GM21786 (cell line): ENCODE measurements at regions not wholly inside any gene's neighbourhood (a gene's known extent, or its start where the extent isn't known, plus 50 kb on each side); places are given as distances from the start of the nearest gene placed in this dataset.
"Not testable (repeated sequence)": the region's sequence is repeated elsewhere in the genome, so short reads cannot be mapped to it uniquely, and the experiment has no call there.

ENCODE experiments used
- ATAC-seq: cut with Tn5 transposase; IDR thresholded peaks from one replicate; pipeline ENCODE4 v1.9.1; 2021; ENCODE audit not compliant: unreplicated experiment

DNA sequence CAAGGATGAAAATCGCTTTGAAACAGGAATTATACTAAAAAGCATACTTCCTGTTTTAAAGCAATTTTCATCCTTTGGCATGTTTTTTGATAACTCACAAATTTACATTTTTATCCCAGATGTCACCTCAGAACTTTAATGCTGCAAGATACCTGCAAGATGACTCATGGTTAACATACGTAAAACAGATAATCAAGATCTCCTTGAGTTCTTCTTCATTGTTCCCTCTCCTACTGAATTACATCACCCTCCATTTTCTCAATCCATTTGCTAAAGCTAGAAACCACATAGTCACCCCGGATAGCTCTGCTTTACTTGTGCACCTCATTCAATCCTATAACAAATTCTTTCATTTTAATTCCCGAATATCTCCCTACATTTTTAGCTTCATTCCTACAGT lies 1114.2 kb downstream of the PLA2G4A start:
- no peak for ATAC-seq

DNA sequence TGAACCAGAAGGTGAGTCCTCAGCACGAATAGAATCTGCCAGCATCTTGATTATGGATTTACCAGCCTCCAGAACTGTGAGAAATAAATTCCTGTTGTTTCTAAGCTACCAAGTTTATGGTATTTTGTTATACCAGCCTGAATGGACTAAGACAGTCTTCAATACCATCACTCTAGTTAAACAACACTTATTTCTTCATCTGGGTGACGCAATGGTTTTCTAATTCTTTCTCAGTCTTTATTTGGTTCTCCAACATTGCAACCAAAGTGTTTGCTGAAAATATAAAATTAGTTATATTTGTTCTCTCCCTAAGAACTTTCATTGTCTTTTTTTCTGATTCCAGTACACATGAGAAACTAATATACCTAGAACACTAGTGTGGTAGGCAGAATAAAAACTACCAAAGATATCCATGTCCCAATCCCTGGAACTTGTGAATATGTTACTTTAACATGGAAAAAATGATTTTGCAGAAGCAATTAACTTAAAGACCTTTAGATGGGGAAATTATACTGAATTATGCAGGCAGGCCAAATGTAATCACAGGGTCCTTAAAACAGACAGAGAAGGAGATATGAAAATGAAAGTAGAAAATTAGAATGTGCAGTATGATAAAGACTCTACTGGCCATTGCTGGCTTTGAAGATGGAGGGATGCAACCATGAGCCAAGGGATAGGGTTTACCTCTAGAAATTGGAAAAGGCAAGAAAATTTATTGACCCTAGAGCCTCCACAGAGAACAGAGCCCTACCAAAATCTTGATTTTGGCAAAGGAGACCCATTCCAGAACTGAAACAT lies 1115.1 kb downstream of the PLA2G4A start:
- ATAC-seq = no peak

DNA sequence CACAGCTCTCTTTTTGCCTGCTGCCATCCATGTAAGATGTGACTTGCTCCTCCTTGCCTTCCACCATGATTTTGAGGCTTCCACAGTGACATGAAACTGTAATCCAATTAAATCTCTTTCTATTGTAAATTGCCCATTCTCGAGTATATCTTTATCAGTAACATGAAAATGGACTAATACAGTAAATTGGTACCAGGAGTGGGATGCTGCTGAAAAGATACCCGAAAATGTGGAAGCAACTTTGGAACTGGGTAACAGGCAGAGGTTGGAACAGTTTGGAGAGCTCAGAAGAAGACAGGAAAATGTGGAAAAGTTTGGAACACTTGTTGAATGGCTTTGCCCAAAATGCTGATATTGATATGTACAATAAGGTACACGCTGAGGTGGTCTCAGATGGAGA lies 1117.9 kb downstream of the PLA2G4A start:
- ATAC-seq = not testable (repeated sequence)

DNA sequence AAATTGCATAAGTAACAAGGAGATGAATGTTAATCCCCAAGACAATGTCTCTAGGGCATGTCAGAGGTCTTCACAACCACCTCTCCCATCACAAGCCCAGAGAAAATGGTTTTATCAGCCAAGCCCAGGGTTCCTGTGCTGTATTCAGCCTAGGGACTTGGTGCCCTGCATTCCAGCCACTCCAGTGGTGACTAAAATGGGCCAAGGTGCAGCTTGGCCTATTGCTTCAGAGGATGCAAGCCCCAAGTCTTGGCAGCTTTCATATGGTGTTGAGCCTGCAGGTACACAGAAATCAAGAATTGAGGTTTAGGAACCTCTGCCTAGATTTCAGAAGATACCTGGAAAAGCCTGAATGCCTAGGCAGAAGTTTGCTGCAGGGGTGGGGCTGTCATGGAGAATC lies 1118.6 kb downstream of the PLA2G4A start:
- ATAC-seq = no peak

DNA sequence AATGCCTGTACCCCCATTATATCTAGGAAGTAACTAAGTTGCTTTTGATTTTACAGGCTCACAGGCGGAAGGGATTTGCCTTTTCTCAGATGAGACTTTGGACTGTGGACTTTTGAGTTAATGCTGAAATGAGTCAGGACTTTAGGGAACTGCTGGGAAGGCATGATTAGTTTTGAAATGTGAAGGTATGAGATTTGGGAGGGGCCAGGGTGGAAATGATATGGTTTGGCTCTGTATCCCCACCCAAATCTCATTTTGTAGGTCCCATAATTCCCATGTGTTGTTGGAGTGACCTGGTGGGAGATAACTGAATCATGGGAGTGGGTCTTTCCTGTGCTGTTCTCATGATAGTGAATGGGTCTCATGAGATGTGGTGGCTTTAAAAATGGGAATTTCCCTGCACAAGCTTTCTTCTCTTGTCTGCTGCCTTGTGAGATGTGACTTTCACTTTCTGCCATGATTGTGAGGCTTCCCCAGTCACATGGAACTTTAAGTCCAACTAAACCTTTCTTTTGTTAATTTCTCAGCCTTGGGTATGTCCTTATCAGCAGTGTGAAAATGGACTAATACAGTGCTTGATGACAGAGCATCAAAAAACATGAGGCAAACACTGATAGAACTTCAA lies 1119.5 kb downstream of the PLA2G4A start:
- peak; percentile 42 for ATAC-seq

DNA sequence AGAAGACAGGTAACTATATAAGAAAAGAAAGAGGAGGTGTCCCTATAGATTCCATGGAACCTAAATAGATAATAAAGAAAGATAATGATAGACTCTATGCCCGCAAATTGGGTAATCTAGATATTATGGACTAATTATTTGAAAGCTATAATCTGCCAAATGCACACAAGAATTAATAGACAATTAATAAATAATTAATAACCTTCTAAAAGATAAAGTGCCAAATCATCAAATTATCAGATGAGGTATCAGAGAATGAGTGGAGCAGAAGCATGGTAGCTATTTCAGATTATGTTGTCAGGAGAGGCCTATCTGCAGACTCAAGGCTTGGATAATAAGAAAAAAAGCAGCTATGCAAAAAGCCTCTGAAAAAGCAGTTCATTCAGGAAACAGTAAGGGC lies 1120.8 kb downstream of the PLA2G4A start:
- ATAC-seq = no peak

DNA sequence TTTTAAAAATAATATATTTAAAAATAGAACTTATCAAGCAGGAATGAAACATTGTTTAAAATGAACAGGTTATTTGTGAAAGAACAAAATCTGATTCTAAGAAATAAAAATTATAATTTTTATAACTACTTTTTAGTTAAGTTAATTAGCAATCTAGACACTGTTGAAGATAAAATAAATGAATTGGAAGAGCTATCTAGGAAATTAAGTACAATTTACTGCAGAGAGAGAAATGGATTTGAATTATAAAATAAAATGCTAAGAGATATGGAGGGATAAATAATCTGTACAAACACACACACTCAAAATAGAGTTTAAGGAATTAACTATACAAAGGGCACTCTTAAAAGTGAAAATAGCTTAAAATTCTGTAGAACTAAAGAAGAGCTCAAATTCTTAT lies 1123.1 kb downstream of the PLA2G4A start:
- no peak for ATAC-seq

DNA sequence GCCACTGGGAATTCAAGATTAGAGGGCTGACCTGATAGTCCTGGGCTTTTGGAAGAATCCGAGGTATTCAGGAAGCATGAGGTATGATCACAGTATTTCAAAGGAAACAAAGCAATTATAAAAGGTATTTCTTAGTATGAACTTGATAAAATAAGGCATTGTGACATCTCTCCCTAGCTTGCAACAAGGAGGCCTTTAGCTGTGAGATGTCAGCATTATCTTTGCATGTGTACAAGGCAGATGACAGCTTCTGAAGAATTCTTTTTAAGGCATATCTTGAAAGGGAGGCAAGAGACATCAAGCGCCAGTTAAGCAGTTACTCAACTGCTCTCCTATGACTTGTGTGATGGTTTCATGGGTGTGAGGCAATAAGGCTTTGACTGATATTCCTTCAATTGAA lies 1123.7 kb downstream of the PLA2G4A start:
- ATAC-seq = no peak

DNA sequence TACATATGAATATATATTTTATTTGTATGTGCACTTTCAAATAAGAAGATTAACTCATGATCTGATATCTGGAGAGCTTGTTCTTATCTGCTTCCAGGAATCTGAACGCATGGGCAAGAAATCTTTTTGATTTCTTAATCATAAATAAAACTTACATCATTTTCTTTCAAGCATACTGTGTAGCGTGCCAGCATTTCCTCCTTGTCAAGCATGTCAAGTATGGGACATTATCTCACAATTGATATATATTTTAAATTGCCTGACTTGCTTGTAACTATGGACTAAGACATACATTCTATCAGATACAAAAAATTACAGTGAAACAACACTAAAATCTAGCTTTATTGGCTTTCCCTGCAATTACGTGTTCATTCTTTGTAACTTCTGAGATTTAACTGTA lies 1128.2 kb downstream of the PLA2G4A start:
- ATAC-seq = no peak

DNA sequence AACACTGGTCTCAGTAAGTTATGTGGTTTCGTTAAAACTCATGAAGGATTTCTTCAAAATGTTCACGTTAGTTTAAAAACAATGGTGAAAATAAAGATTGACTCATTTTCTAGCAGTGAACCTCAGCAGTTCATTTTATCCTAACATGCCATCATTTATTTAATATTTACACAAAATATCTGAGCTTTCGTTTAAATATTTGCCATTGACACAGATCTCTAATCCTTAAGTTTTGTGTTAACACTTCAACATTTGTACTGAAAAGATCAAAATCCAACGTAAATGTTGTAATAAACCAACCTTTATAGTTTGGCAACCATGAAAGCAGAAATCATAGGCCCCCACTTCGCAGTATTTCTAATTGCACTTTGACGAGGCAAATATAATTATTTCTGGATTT lies 1129.5 kb downstream of the PLA2G4A start:
- no peak for ATAC-seq

DNA sequence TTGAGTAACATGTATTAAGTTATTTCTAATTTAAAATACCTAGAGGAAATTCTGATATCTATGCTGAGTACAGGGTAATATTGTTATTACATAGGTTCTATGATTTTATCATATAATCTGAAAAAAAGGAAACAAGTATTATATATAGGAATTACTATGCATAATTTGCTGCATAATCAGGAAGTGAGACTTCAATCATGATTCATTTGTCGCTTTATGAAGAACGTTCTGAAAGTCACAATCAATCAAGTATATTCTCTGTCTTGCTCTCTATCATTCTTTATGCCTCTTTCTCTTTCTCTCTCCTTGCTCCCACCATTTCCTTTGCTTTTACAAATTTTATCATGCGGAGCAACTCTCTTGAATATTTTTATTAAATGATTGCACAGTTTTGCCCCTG lies 1130.3 kb downstream of the PLA2G4A start:
- ATAC-seq = no peak

DNA sequence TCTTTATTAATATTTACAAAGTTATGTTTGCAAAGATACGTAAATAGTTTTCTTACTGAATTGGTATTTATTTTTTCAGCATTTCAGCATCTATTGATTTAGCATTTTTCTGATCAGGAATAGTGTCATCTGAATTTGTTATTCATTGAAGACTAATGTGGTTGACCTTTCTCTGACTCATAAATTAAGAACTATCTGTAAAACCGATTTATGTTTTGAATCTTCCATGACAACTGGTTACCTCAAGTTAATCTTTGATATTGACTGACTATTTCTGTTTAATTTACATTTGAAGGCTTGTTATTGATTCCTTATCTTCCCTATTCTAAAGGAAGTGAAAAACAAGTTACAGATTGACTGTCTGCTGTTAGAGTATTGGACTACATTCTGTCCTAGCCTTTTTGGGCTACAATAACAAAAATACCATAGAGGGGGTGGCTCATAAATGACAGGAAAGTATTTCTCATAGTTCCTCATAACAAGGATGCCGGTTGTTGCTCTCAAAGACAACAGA lies 1131.4 kb downstream of the PLA2G4A start:
- ATAC-seq = no peak

DNA sequence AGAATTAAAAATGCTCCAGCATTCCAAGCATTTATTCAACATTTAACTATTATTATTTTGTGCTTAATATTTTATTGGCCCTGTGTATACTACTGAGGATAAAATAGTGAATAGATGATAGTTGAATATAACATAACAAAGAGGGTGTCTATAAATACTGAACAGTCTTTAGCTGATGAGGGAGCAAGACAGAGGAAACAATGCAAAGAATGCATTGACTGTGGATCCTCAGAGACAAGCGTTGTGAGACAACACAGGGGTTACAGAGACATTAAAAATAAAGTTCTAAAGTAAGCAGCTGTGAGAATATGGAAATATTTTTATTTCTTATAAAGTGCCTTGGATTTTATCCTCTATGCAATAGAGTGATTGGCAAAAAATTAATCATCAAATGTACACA lies 1133.1 kb downstream of the PLA2G4A start:
- no peak for ATAC-seq

DNA sequence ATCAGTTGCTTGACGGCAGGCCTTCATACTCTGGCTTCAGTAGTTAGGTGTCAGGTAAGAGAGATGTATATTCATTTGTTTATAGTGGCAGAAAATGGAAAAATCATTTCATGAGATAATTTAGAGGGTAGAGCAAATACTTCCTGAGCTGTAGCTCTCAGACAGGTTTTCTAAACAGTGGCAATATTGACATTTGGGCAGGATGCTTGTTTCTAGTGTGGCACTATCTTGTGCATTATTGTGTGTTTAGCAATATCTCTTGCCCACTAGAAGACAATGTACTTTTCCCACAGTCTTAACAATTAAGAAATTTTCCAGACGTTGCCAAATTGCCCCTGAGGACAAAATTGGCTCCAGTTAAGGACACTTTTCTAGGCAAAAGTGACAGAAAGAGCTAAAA lies 1143.1 kb downstream of the PLA2G4A start:
- ATAC-seq = no peak

DNA sequence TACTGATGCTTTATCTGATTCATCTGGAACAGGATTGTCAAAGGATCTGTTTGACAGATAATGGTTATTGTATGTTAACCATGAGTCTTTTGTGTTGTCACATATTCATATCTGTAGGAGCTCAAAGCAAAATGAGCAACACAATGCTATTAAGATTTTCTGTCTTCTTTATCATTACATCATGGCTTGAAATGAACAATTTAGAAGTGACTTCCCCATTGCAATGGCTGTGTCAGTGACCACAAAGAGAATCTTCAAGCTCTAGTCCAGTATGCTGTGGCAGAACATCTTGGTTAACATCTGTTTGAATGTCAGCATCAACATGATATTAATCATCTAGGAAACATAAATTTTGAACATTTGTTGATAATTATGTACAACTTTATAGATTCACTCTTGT lies 1148.5 kb downstream of the PLA2G4A start:
- no peak for ATAC-seq

DNA sequence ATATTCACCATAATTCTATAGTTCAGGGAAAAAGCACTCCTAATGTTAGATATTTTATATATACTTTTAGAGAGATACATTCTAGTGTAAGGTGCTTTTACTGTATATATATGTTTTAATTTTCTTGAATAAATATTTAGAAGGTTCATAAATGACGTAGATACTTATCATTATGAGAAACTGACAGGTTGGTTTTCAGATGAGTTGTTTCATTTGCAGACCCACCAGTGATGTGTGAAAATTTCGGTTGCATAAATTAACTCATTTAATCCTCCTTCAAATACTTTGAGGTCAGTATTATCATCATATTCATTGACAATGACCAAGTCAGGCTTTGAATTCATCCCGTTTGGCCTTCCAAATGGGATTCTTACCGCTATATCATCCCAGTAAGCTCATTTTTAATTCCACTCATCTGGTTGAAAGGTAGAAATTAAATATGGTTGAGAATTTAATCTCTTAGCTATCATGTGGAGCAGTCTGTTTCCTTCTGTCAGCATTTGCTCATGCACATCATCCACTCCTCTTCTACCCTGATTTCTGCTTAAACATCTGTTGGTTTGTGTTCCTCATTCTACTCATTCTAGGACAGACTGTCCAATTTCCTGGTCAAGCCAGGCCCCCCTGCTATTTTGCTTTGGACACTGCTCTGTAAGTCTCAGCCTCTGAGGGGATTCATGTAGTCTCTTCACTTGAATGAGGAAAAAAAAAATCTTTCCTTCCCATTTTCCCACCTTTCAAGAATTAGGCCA lies 1156.6 kb downstream of the PLA2G4A start:
- ATAC-seq = peak; percentile 45

DNA sequence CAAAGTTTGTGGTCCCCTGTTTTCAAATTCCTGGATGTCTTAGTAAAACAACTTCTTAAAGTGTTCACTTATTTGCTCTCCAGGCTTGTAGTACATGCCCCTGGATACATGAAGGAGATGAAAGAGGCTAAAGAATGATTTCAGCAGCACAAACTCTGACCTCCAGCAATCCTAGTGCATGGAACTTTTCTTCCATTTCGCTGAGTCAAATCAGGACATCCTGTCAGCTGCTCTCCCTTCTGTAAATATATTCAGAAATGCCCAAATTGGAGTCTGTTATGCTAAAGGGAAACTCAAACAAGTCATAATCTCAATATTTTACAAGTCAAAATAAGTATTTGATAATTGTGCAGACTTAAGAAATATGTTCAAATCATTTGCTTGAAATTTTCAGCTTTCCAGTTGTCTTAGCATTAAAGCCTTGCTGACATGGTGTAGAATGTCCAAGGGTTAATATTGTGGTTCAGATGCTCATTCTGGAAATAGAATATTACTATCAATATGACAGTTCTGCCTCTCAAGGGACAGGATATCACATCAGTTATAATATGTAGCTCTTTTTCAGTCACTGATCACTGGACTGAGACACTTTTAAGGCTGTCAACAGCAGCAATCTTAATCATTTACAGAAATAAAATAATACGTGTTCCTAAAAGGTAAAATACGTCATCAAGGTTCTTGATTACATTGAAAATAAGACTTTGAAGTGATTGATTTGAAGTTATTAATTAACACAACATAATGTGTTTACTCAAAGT lies 1157.3 kb downstream of the PLA2G4A start:
- ATAC-seq = peak; percentile 75

DNA sequence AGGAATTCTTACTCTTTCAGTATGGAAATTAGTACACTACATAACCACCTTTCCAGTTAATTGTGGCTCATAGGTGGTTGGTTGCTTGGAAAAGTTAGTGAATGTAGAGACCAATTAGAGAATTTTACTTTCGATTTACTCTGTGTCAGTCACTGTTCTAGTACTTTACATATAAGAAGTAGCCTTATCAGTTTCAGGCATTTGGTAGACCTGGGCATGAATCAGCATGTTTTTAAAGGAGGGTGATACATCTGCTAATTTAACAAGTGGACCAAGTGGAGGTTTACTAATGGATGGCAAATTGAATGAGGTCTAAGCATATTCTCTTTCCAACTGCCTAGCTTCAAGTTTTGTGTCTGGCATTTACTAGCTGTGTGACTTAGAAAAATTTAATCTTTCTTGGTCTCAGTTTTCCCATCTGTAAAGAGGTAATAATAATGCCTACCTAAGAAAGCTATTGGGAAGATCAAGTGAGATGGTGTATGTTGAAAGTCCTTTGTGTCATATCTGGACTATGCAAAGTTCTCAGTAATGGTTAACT lies 1158.6 kb downstream of the PLA2G4A start:
- ATAC-seq = peak; percentile 35

DNA sequence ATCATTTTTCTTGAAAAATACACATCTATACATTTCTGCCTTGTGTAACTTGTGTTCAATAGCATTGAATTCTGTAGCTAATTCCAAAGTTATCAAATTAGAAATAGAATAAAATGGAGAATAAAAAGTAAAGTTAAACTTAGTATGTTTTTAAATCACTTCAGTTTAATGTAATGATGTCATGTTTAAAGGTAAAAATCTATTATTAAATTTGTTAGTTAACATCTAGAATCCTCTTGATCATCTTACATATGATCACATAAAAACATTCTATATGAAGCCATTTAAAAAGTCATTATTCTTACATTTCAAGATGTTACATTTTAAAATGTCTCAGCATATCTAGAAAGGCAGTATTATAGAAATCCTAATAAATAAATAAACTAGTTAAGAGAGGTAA lies 1163.2 kb downstream of the PLA2G4A start:
- no peak for ATAC-seq

DNA sequence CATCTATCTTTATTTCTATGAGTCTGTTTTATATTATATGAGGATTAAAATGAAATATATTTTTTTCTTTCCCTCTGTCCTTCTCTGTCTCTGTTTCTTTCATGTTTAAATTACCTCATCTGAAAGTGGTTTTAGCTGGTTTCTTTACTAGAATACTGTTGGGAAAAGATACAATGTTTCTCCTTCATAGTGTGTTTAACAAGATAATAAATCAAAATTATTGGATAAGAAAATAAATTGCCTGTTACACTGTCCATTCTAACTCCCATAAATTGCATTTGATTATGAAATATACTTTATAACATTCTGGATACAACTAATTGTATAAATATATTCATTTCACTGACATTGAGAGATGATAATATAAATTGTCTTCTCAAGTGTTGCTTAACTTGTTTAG lies 1168.0 kb downstream of the PLA2G4A start:
- ATAC-seq = no peak

DNA sequence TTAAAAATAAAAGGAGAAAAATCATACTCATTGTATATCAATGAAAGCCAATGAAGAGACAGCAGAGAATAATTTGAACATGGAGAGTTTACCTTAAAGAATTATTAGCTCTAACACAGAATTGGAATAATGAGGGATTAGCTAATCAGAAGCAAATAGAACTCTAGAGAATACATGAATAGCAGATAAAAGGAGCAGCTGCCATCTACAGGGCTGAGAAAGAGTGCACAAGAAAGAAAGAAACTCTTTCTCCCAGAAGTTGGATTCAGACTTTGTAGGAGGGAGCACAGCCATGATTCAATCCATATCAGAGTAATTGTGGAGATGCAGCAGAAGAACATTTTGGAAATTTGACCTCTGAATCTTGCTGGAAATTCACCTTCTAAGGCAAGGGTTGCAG lies 1171.2 kb downstream of the PLA2G4A start:
- no peak for ATAC-seq
